Pons (tissue), 1 donor: ENCODE measurements at regions not wholly inside any gene's neighbourhood (a gene's known extent, or its start where the extent isn't known, plus 50 kb on each side); places are given as distances from the start of the nearest gene placed in this dataset.

Experiments
- DNase-seq: peaks from one replicate; pipeline ENCODE4 v3.0.0-alpha.2; 2016; ENCODE audit warnings: low spot score

DNA sequence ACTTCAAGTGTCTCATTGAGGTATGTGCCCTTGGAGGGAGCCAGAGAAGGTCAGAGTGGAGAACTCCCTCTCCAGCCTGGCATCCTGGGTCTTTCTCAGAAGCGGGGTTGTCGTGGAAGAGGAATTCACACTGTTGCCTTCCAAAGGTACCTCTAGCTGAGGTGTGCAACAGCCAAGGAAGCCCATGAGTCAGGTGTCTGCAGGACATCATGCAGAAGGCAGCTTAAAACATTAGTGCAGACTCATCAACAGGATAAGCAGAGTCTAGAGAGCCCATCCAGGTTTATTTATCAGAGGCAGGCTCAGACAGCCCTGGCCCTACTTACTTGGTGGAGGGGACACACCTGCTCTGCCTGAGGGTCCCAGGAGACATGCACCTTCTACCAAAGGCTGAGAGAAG is 95.6 kb upstream of the TPM1 start:
- DNase-seq: no peak

DNA sequence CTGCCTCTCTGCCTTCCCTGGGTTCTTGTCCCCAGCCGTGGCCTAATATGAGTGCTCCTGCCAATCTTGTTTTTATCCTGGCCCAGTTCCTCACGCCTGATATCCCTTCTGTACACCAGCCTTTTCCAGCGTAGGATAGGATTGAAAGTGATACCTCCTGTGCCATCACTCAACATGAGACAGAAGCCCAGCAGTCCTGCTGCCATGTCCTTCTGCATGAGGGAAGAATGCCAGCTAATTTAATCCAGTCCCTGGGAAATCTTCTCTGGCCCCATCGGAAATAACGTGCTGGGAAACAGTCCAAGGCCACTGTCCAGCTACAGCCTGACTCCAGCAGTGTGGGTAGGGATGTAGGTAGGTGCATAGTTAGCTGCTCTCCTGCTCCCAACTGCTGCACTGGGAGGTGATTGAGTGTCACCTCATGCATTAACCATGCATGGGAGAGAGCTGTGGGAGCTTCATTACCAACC is 92.0 kb upstream of the TPM1 start:
- no peak for DNase-seq

DNA sequence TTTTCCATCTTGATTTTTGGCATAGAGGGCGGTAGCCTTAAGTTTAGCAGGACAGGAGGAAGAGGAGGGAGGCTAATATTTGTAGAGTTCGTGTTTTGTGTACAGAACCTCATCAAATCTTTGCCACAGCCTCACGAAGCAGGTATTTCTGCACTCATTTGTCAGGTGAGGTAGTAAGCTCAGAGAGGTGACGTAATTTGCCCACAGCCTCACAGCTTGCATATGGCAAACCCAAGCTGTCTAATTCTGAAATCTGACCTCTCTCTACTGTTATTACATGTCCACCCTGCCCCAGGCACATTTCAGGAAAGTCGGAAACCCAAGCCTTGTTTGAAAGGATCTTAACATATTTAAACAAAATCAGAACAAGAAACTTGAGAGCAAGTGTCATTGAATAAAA is 91.1 kb upstream of the TPM1 start:
- no peak for DNase-seq

GRCh38 chr15:62953021-62953420 is 89.5 kb upstream of the TPM1 start:
- no peak for DNase-seq

DNA sequence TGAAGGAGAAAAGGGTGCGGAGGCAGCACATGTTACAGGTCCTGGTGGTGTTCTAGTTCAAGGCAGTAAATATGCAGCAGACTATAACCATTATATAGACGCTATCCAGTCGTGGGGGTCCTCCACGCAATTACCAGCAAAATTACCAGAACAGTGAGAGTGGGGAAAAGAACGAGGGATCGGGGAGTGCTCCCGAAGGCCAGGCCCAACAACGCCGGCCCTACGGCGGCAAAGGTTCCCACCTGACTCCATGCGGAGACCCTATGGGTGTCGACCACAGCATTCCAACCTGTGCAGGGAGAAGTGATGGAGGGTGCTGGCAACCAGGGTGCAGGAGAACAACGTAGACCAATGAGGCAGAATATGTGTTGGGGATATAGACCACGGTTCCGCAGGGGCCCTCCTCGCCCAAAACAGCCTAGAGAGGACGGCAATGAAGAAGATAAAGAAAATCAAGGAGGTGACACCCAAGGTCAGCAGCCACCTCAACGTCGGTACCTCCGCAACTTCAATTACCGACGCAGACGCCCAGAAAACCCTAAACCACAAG is 89.0 kb upstream of the TPM1 start:
- DNase-seq: no peak

- no peak for DNase-seq
Observed at GRCh38 chr15:62957130-62957529, 85.4 kb upstream of the TPM1 start.

- DNase-seq: peak; percentile 38
Observed at GRCh38 chr15:62958528-62959363, 83.8 kb upstream of the TPM1 start.

GRCh38 chr15:62961134-62961533 is 81.4 kb upstream of the TPM1 start:
- no peak for DNase-seq

GRCh38 chr15:62962101-62962995 is 80.2 kb upstream of the TPM1 start:
- DNase-seq: no peak

DNA sequence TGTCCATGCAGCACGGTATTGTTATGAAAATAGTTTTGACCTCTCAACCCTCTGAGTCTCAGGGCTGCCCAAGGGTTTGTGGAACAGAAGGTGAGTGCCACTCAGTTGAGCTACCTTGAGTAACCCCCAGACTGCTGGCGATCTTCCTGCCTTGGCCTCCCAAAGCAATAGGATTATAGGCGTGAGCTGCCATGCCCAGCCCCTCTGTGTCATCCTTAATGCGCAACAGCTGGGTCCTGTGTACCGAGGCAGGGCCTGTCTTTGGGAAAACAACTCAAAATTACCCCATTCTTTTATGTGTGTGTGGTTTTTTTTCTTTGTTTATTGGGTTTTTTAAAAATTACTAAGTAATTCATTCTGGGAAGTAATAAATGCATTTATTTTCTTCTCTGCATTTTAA is 78.3 kb upstream of the TPM1 start:
- DNase-seq: no peak

- no peak for DNase-seq
Observed at GRCh38 chr15:62966294-62967078, 76.1 kb upstream of the TPM1 start.

DNA sequence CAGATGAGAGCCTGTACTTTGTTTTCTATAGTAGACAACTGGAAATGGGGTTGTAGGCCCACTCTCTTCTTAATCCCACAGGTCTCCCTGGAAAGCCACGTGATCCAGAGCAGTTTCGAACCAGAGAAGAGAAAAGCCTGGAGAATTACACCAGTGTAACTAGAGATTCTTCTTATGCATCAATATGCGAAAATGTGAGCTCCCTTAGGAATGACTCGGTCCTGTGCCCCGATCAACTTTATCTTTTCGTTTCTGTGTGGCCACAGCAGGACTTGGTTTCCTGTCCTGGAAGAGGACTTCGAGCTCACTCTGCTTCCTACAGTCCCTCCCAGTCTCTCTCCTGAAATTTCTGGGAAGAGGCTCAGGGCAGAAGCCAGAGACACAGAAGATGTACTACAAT is 73.8 kb upstream of the TPM1 start:
- DNase-seq: no peak

- no peak for DNase-seq
Observed at GRCh38 chr15:62969442-62970089, 73.0 kb upstream of the TPM1 start.

- DNase-seq: no peak
Observed at GRCh38 chr15:62972814-62973213, 69.7 kb upstream of the TPM1 start.

- no peak for DNase-seq
Observed at GRCh38 chr15:62975515-62975914, 67.0 kb upstream of the TPM1 start.

DNA sequence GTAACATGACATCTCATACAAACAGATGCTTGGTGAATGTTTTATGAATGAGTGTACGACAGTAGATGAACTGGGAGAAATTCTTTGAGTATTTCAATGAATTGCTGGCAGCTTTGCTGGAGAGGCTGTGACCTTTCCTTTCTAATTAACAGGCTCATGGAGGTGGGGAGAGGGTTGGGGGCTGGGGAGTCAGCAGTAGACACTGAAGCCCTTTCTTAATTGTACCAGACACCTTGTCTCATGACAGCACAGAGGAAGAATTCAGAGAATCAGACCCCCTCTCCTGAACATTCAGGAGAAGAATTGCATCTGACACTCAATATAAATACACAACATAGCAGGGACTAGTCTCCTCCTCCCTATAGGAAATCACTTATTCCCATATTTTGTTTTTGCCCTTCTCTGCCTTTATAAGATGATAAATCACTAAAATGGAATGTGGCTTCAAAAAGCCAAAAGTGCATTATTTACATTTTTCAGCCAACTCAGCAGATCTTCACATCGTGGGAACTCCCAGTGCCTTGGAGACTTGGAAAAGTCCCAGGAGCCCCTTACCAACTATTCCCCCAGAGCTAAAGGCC is 66.2 kb upstream of the TPM1 start:
- DNase-seq: no peak

DNA sequence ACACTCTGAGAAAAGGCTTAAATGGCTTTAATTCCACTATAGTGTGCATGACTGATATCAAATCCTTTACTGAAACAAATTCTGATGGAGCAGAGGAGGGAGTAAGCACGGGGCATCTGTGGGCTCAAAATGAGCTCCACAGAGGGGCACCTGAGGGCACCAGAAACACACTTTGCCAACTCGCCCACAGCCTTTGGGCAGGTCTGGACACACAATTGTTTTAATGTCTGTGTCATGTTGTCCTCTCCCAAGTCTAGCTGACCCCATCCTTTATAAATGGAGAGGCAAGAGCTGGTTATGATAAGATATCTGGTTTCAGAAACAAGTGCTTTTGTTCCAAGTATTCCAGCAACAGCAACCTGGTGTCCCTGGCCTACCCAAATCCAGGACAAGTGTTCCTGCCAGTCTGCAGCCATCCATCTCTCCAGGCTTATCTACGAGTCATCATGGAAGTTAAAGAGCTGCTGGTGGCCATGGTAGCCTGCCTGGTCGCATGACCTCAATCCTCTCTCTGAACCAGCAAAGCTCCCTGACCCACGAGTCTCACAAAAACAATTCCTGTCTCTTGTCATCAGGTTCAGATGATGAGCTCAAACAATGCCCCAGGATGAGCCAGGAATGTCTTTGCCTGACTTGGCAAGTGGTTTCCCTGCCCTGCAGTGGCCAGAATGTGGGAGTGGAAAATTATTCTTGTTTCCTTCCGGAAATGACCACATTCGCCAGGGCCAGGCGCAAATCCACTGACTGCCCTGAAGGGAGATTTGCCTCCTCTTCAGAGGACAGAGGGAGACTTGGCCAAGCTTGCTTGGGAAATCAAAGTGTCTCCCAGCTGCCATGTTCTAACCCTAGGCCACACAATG is 64.4 kb upstream of the TPM1 start:
- DNase-seq: no peak

DNA sequence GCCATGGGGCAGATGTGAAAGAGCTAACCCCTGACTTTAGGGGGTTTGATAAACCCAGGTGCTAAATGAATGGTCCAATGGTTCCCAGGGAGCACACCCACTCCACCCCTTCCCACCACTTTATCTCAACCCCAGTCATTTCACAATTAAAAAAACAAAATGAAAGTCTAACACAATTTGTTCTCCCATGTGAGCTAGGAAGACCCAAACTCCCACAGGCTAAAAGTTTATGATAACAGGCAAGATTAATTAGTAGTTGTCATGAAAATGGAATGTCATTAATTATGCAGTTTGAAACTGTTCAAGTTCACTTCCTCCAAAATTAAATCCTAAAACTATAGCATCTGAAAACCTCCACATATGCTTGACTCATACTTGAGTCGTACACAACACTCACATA is 63.3 kb upstream of the TPM1 start:
- DNase-seq: no peak

DNA sequence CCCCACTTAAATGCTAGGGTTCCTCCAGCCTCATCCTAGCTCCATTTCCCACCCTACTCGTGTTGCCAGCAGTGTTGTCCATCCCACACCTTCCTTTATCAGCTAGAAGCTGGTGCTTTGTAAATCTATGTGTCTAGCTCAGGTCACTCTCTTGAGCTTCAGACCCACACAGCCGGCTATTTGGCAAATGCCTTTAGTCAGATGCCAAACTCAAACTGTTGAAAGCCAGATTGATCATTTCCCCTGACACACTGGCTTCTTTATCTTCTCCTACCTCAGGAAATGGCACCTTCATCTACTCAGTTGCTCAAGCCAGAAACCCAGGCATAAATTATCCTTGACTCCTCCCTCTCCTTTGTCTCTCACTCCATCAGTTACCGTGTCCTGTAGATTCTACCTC is 61.5 kb upstream of the TPM1 start:
- DNase-seq: no peak

DNA sequence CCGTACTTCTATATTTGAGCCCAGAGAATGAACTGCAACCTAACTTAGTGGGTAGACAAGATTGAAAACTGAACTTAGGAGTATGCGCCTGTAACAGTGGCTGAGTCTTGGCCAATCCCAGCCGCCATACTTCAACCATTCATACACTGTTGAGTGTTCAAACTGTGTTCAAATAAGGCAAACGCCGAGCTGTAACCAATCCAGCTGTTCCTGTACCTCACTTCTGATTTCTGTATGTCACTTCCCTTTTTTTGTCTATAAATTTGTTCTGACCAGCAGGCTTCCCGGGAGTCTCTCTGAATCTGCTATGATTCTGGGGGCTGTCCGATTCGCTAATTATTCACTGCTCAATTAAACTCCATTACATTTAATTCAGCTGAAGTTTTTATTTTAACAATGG is 58.6 kb upstream of the TPM1 start:
- no peak for DNase-seq
